Body of pancreas (tissue), 4 donors: ENCODE measurements at regions not wholly inside any gene's neighbourhood (a gene's known extent, or its start where the extent isn't known, plus 50 kb on each side); places are given as distances from the start of the nearest gene placed in this dataset.

Experiments
- ATAC-seq: fragments of 150-250 bp; one replicate; pipeline ENCODE4 v1.9.1; 2016
- DNase-seq, 4 donors: peaks; one replicate each; pipeline ENCODE4 v3.0.0-alpha.2; 2019
- H3K27ac ChIP-seq, 4 donors: fragments of 200-600 bp; sonication (generic); 1 replicate in 3 of 4; 2 replicates in 1 of 4; pipeline versions ENCODE4 v1.5.1 to v1.6.1; 2016 to 2019; ENCODE audit warnings: mild to moderate bottlenecking in 1 of 4, mixed read lengths in 1 of 4, moderate library complexity in 1 of 4
- H3K27me3 ChIP-seq, 2 donors: fragments of 200-600 bp; sonication (generic); one replicate each; pipeline ENCODE4 v1.6.0; 2016; ENCODE audit warnings: mild to moderate bottlenecking in 1 of 2
- H3K36me3 ChIP-seq, 2 donors: fragments of 200-600 bp; sonication (generic); replicated peaks in 1 of 2; 2 replicates each; pipeline ENCODE4 v1.5.1; 2016; ENCODE audit warnings: low read depth in 2 of 2; ENCODE audit not compliant: insufficient read depth in 1 of 2
- H3K4me1 ChIP-seq: fragments of 200-600 bp; sonication (generic); one replicate; pipeline ENCODE4 v1.6.0; 2016
- H3K4me3 ChIP-seq, 2 donors: fragments of 200-600 bp; sonication (generic); 1 replicate in 1 of 2; 2 replicates in 1 of 2; pipeline ENCODE4 v1.5.1; 2016 to 2019
- H3K9me3 ChIP-seq, 3 donors: fragments of 200-600 bp; sonication (generic); 1 replicate in 2 of 3; 2 replicates in 1 of 3; pipeline ENCODE4 v1.5.1; 2016
- CTCF ChIP-seq, 7 experiments: fragments of 450-650 bp in 4 of 7; fragments of 200-600 bp in 3 of 7; sonication (generic) in 3 of 7; IDR thresholded peaks; one replicate each; pipeline ENCODE4 v1.5.1; 2016 to 2019; ENCODE audit warnings: antibody characterized with exemption in 7 of 7
- POLR2A ChIP-seq, 3 donors: fragments of 450-650 bp; IDR thresholded peaks; one replicate each; pipeline ENCODE4 v1.6.1; 2016; ENCODE audit warnings: antibody characterized with exemption in 3 of 3, mild to moderate bottlenecking in 2 of 3
- WGBS, 2 donors: methylation state at CpG; one replicate each; pipeline ENCODE4 v1.1.5; 2017; 5-methylcytosine and 5-hydroxymethylcytosine counted together
- intact Hi-C: fragments of 100-400 bp; cut with DNase I; formaldehyde crosslinking; loops from one replicate; pipeline ENCODE4 v1.15.1; 2023

GRCh38 chr2:198351647-198352046 is 547.3 kb downstream of the PLCL1 start:
- intact Hi-C loops, result no loop called here
- H3K4me3 ChIP-seq, result no peak overlapping the region
- WGBS, 2 donors, result 47 to 55% methylated on average over 4 of the region's 4 CpGs
- no peaks in the 10 kb centered on the region for H3K9me3 ChIP-seq
- ATAC-seq (no peak), DNase-seq (no peak)
- TF ChIP-seq POLR2A (IDR thresholded peaks at IDR 0.05) (no peak), CTCF (IDR thresholded peaks at IDR 0.05) (no peak)
- no peaks in the 10 kb centered on the region for H3K36me3 ChIP-seq
- H3K27ac ChIP-seq, result no peak overlapping the region
- H3K4me1 ChIP-seq, result no peaks in the 10 kb centered on the region
- no peaks in the 10 kb centered on the region for H3K27me3 ChIP-seq

- DNase-seq, result no peak
- Histone ChIP-seq H3K36me3 (no peaks in the 10 kb centered on the region), H3K9me3 (no peaks in the 10 kb centered on the region), H3K27ac (no peak overlapping the region), H3K4me1 (no peaks in the 10 kb centered on the region), H3K27me3 (no peaks in the 10 kb centered on the region), H3K4me3 (no peak overlapping the region)
- TF ChIP-seq CTCF (IDR thresholded peaks at IDR 0.05), result no peak
- no peak for ATAC-seq
- intact Hi-C loops, result no loop called here
- 60 to 77% methylated on average over 4 of the region's 4 CpGs for WGBS, 2 donors
Observed at GRCh38 chr2:198347946-198348345, 543.6 kb downstream of the PLCL1 start.

GRCh38 chr2:198347349-198347748 is 543.0 kb downstream of the PLCL1 start:
- Histone ChIP-seq H3K27me3 (no peaks in the 10 kb centered on the region), H3K4me3 (no peak overlapping the region), H3K9me3 (no peaks in the 10 kb centered on the region), H3K4me1 (no peaks in the 10 kb centered on the region), H3K36me3 (no peaks in the 10 kb centered on the region), H3K27ac (no peak overlapping the region)
- ATAC-seq (no peak), DNase-seq (no peak)
- no peak for TF ChIP-seq CTCF (IDR thresholded peaks at IDR 0.05)
- TF ChIP-seq POLR2A (IDR thresholded peaks at IDR 0.05), result no peak
- intact Hi-C loops, result no loop called here
- WGBS, 2 donors, result 40 to 46% methylated on average over 3 of the region's 3 CpGs

GRCh38 chr2:198343471-198343870 is 539.1 kb downstream of the PLCL1 start:
- WGBS, 2 donors, result 67 to 70% methylated on average over 1 of the region's 1 CpG
- Histone ChIP-seq H3K4me3 (no peak overlapping the region), H3K36me3 (no peaks in the 10 kb centered on the region), H3K27ac (no peak overlapping the region), H3K9me3 (no peaks in the 10 kb centered on the region), H3K4me1 (no peaks in the 10 kb centered on the region), H3K27me3 (no peaks in the 10 kb centered on the region)
- ATAC-seq, result no peak
- intact Hi-C loops, result no loop called here
- no peak for TF ChIP-seq CTCF (IDR thresholded peaks at IDR 0.05)
- no peak for TF ChIP-seq POLR2A (IDR thresholded peaks at IDR 0.05)
- DNase-seq, result no peak

- Histone ChIP-seq H3K27ac (no peak overlapping the region), H3K27me3 (no peaks in the 10 kb centered on the region), H3K4me1 (no peaks in the 10 kb centered on the region), H3K9me3 (no peaks in the 10 kb centered on the region), H3K36me3 (no peaks in the 10 kb centered on the region), H3K4me3 (no peak overlapping the region)
- DNase-seq, result no peak
- intact Hi-C loops, result no loop called here
- 64 to 74% methylated on average over 2 of the region's 2 CpGs for WGBS, 2 donors
- TF ChIP-seq POLR2A (IDR thresholded peaks at IDR 0.05), result no peak
- ATAC-seq, result no peak
Observed at GRCh38 chr2:198340846-198341245, 536.5 kb downstream of the PLCL1 start.
